NCI-H345 (cell line): ENCODE measurements at regions not wholly inside any gene's neighbourhood (a gene's known extent, or its start where the extent isn't known, plus 50 kb on each side); places are given as distances from the start of the nearest gene placed in this dataset.

Experiments used
- DNase-seq: peaks from one replicate; lab custom pipeline; 2025; lab: John Stamatoyannopoulos, UW

DNA sequence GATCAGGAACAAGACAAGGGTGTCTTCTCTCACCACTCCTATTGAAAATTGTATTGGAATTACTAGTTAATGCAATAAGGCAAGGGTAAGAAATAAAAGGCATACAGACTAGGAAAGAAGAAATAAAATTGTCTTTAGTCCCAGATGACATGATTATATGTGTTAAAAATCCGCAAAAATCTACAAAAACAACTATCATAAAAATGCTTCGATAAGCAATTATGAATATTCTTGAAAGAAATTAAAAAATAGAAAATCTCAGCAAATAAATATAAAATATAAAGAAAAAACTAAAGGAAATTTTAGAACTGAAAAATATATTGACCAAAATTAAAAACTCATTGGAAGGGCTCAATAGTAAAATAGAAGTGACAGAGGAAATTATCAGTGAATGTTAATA lies 243.3 kb downstream of the ZNF674 start:
- no peak for DNase-seq

DNA sequence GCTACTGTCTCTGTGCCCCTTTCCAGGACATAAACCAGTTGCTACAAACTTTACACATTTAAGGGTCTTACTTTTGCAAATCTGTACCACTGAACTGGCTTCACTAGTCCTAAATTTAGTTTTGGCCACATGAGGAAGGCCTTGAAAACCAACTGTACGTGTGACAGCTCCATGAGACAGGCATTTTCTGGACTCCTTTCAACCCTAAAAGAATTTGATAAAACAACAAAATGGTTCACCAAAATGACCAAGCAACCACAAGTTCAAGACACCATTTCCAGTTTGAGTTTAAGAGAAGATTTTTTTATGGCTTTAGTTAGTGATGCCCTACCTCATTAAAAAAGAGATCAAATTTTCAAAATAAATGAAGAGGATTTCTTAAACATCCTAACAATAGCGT lies 246.4 kb downstream of the ZNF674 start:
- no peak for DNase-seq

DNA sequence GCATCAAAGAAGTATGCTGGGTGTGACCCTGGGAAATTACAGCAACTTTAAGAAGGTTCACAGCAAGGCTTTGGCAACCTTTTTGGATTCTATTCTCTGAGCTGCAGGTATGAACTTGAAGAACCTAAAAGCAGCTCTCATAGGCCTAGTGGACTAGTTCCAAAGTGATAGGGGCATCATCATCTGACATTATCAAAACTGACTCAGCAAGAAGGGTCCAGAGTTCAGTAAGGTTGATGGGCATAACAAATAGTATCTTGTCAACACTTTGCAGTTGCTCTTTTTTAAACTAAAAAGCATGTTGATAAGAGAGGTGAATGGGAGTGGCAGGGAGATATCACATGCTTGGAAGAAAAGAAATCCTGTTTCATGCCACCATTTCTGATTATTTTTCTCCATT lies 249.3 kb downstream of the ZNF674 start:
- DNase-seq = no peak

DNA sequence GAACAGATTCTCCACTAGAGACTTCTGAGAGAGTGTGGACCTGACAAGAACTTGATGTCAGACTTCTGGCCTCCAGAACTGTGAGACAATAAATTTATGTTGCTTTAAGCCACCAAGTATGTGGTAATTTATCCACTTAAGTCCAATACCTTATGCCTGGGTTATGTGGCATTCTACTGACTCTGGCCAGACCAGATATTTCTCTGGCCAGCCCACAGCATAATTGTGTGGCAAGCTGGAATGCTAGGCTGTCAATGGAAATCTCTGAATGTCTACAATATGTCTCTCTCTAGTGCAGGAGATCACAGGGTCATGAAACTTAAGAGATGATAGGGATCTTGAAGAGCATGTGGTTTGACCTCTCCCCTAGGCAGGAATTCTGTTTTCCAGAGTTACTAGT lies 251.0 kb downstream of the ZNF674 start:
- no peak for DNase-seq

DNA sequence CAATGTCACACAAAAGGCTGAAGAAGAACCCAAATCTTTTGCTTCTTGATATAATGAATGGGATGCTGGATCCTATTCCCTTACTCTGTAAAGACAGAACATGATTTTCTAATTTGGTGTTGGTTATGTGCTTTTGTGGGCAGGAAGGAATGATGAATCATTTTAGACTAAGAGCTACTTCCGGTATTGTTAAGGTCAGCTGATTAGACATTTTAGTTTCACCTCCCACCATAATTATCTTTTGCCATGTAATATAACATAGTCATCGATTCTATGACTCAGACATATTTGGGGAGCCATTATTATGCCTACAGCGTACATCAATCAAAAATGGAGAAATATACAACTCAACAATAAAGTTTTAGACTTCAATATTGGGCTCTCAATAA lies 265.3 kb downstream of the ZNF674 start:
- no peak for DNase-seq

DNA sequence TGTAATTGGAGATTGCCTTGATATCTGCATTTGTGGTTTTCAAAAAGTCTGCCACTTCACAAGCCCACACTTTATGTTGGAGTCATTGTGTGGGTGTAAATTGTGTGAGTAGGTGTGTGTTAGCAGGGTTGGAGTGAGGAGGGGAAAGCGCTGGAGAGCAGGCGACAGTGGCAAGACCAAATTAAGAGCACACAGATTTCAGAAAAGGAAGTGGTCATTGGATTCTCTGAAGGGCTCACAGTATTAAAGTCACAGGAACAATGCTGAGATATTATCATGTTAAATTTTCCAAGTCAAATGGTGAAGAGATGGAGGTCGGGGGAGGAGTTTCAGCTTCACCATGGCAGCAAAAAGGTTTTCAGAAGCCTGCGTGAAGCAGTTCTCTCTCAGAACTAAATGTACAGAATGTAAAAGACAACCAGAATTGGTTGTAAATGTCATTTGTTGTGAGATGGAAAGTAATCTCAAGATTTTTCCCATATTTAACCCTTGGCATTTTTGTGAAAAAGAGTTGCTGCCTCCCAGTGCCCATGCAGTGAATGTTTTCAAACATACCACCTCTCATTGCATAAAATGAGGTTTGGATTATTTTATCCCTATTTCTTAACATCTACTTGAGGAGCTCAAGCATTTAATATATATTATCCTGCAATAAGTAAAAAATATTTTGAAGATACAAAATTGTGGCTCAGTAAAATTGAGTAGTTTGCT lies 265.9 kb downstream of the ZNF674 start:
- DNase-seq = no peak

DNA sequence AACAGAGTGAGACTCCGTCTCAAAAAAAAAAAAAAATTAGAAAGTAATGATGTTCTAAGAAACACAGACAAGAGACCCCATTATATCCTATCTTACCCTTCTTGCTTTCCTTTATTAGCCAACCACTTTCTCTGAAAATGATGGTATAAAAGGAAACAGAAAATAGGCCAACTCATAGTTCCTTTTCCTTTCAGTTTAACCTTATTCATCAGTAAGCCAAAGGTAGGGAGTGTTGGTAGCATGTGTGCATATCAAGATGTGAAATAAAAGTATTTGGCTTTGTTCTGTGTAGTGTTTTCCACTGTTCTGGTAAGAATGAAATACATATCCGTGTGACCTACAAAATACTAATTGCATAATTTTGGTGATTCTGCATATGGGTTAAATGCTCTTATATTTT lies 266.6 kb downstream of the ZNF674 start:
- no peak for DNase-seq

DNA sequence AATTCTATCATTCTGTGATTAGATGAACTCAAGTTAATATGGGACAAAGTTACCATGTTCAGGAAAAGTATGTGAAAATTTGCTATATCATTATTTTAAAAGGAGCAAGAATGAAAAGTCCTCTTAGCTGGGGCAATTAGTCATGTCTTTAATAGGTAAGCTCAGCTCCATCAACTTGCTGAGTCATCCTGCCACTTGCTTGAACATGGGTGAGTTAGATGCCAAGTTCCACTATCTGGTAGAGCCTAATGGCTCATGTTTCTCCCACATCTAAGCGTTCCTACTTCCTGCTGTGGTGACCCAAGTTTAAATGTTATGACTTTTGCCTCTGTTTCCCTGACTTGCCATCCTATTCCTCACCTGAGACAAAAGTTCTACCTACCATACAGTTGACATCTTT lies 276.8 kb downstream of the ZNF674 start:
- no peak for DNase-seq

DNA sequence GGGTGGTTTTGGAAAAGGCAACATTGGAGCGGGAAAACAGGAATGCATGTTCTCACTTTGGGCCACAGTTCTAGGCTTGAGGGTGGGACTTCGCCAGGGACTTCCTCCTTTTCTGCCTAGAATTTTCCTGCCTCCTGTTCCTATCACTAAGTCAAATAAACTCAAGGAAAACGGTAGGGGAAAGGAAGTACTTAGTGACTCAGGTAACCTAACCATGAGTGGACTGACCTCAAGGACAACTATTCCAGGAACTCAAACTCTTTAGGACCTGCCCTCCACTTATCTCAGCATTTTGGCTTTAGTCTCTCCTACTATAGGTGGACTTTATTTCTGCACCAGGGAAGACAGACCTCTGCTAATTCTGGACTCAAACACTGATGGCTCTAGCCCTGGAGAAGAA lies 281.7 kb downstream of the ZNF674 start:
- no peak for DNase-seq

DNA sequence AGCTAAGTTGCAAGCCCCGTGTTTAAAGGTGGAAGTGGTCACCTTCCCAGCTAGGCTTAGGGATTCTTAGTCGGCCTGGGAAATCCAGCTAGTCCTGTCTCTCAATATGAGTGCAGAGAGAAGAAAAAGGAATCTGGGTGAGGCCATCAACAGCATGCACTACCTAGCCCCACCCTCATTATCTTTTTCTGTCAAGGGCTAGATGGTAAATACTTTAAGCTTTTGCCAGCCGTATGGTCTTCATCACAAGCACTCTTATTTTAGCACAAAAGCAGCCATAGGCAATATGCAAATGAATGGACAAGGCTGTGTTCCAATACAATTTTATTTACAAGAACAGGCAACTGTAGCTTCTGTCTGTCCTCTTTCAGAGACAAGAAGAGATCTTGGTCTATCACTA lies 282.9 kb downstream of the ZNF674 start:
- peak; percentile 40 for DNase-seq

DNA sequence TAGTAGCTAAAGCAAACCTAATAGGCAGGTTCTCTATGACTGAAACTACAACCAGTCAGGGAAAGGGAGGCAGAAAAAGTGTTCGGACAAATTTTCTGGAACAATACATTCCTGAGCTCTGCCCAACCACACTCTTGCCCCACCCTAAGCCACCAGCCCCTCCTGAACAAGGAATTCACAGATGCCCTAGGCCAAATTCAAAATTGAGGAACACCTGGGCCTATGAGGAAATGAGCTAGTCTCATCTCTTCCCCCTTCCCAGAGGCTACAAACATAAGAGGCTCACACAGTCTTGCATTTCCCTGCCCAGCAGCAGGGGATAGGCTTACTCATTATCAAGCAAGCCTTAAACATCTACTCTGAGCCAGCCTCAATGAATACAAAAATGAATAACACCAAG lies 284.7 kb downstream of the ZNF674 start:
- no peak for DNase-seq

DNA sequence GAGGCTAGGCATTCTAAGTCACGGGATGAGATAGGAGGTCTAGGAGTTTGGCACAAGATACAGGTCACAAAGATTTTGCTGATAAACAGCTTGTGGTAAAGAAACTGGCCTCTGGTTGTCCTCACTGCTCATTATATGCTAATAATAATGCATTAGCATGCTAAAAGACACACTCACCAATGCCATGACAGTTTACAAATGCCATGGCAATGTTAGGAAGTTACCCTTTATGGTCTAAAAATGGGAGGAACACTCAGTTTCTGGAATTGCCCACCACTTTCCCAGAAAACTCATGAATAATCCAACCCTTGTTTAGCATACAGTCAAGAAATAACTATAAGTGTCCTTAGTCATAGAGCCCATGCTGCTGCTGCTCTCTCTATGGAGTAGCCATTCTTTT lies 286.9 kb downstream of the ZNF674 start:
- no peak for DNase-seq

DNA sequence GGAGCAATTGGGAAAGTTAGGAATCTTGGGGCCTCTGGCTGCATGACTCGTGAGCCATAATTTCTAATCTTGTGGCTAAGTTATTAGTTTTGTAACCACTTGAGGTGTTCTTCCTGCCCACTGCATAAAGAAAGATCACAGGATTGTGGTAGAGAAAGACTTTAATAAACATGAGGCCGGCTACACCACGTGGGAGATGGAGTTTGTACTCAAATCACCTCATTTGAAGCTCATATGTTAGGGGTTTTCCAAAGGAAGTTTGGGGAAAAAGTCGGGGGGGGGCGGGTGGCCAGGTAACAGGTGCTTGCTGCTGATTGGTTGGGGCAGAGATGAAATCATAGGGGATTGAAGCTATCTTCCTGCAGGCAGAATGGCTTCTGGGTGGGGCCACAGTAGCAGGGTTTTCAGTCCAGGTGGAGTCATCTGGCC lies 287.8 kb downstream of the ZNF674 start:
- no peak for DNase-seq

DNA sequence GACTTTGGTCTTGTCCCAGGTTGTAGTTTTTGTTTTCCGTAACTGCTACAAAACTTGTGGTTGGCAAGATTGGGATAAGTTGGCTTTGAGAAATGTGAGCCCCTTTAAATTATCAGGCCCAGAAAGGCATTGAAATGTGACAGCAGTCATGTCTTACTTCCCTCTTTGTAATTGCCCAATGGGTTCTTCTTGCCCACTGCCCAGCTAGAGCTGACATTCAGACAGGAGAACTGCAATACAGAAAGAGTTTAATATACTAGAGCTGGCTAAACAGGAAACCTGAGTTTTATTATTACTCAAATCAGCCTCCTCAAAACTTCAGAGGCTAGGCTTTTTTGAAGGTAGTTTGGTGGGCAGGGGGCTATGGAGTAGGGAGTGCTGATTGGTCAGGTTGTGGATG lies 288.3 kb downstream of the ZNF674 start:
- no peak for DNase-seq

DNA sequence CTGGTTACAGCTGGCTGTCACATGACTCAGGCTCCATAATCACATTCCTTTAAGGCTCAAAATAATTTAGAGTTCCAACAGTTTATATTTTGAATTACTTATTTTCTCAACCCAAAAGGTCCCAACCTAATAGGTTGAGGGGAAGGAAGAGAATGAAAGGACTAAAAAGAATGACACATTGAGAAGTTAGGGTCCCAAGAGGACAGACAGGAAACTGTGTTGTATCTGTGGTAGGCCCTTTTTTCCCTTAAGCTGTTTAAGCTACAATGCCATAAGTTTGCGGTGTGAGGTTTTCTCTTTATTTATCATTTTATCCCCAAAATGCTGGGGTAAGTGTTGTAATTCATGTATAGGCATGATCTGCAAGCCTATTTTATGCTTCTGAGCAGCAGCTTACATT lies 290.2 kb downstream of the ZNF674 start:
- DNase-seq = no peak

DNA sequence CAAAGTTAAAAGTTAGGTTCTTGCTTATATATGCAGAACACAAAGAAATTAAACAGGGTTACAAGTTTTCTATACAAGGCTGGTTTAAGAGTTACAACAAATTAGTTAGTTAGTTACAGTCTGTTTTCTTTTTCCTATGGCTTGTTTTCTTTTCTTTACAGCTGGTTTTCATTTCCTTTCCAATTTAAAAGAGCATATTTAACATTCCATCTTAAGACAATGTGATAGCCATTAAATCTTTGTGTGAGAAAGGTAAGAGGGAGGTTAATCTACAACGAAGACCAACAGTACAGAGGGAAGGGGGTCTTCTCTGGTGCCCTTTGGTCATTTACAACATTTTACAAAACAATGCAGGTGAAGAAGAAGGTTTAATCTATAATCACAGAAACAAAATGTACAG lies 290.6 kb downstream of the ZNF674 start:
- DNase-seq = no peak

DNA sequence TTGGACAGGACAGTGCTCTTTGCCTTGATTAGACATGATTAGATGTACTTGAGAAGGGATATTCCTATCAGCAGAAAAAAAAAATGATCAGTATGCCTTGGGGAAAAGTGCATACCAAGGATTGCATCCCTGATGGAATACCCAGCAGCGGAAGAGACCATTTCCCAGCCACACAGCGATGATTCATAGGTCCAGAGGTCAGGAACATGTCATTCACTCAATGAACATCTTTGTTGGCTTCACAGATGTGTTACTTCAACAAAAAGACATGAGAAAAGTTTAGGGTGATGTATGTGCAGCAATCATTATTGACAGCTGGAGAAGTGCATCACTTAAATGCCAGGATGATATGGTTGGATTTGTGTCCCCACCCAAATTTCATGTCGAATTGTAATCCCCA lies 293.5 kb downstream of the ZNF674 start:
- no peak for DNase-seq

DNA sequence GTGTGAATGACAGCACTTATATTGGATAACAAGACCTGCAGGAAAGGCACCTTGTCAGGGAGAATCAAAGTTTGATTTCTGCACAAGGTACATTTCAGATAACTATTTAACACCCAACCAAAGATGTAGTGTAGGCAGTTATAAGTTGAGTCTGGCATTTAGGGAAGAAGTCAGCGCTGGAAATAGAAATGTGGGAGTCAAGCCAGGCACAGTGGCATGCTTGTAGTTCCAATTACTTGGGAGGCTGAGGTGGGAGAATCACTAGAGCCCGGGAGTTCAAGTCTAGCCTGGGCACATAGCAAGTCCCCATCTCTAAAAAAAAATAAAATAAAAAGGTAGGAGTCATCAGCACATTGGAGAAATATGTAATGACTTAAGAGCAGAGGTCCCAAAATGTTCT lies 295.1 kb downstream of the ZNF674 start:
- no peak for DNase-seq

DNA sequence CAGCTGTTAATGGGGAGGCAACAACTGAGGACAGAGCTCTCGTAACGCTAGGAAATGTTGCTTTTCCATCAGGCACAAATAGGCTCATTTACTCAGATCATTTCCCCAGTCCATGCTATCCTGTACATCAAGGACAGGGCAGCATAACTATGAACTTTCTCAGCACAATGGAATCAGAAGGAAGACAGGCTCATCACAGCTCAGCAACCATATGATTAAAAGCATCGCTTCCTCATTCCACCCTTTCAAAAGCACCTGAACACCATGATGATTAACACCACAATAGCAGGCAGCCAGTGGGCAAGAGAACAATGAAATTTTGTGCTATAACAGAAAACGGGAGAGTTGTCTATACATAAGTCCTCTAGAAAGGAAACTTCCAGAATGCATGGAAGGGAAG lies 297.8 kb downstream of the ZNF674 start:
- DNase-seq = no peak

DNA sequence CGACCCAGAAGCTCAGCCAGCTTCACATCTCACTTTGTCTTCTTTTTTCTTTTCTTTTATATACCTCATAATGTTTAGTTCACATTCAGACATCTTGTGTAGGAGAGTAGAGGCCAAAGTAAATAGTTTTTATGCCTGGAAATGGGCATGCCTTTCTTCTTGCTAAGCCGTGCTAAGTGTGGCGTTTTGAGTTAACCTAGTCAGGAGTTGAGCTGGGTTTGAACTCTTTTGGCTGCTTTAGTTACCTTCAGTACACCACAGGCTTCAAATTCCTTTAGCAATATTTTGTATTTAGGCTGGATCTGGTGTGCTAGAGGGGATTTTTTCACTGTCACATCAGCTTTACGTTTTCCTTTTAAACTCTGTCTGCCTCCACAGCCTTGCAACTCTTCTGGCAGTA lies 300.8 kb downstream of the ZNF674 start:
- no peak for DNase-seq

DNA sequence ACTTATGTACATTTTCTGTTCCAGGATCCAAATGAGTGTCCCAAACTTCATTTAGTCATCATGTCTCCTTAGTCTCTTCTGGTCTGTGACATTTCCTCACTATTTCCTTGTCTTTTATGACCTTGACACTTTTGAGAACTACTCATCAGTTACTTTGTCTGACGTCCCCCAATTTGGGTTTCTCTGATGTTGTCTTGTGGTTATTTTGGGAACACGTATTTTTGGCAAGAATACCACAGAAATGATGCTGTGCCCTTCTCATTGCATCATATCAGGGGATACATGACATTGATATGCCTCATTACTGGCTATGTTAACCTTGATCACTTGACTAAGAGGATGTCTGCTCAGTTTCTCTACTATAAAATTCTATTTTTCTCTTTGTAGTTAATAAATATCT lies 308.8 kb downstream of the ZNF674 start:
- DNase-seq = no peak

DNA sequence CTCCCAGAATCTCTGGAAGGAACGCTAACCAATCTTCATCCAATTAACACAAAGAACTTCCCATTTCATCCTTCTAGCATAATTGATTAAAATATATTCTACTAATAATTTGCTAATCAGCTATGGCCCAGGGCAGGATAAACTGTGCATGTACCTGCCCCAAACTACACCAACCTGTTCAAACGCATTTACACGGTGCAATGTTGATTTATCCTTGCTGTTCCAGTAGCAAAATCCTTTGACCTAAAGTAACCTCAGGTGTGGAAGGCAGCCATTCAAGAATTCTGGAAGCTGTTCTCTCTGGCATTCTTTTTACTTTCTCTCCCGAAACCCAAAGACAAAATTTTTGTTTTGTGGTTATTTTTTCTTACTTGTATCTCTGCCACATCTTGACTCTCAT lies 309.4 kb downstream of the ZNF674 start:
- DNase-seq = no peak

DNA sequence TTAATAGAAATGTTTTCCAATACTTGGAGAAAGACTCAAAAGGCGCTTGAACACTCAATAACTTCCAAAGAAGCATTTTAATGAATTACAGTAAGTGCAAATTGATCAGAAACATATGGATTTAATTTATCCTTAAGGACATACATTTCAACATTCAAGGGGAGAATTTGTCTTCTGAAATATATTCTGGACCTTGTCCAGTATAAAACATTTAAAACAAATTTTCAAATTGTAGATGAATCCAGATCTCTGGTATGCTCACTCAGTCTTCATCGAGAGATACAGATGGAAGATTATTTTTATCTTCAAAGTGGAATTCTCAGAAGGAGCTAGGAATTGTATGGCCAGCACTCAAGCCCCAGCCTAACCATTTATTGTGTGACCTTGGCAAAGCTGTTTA lies 310.4 kb downstream of the ZNF674 start:
- no peak for DNase-seq

DNA sequence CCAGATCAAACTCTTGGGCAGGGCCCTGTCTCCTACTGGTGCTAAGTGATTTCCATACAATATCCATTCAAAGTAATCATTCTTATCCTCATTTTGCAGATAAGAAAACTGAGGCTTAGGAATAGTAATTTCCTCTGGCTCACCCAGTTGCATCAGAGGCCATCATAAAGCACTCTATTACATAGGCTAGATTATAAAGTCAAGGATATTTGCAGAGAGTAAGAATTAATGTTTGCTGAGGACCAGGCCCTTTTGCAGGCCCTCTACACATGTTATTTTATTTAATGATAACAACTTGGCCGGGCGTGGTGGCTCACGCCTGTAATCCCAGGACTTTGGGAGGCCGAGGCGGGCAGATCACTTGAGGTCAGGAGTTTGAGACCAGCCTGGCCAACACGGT lies 316.8 kb downstream of the ZNF674 start:
- no peak for DNase-seq

DNA sequence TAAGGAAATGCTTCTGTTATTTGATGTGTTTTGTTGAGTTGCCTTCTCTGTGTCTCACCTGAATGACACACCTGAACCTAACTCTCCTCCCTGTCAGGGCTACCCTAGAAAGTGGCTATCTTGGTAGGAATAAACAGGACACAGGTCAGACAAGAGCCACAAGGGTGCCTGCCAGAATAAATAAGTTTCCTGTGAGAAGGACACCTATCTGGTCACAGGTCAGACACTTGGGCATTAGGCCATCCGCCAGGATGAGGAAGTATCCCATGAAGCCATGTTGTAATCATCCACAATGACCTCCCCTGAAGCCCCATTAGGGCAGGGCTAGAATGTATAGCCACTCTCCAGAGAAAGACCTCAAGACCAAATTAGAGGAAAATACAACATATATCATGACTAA lies 318.8 kb downstream of the ZNF674 start:
- no peak for DNase-seq
